Caco-2 (cell line): ENCODE measurements at regions not wholly inside any gene's neighbourhood (a gene's known extent, or its start where the extent isn't known, plus 50 kb on each side); places are given as distances from the start of the nearest gene placed in this dataset.

Experiments used
- BruUV-seq: library from RNA; stranded (reverse); fragments of 400-500 nt; replicated peaks from 2 replicates; lab custom pipeline; 2021; lab: Mats Ljungman, UMichigan
- CTCF ChIA-PET: fragments of 300-600 bp; sonication (Branson Sonifier 250); formaldehyde crosslinking; loops from one replicate; lab custom pipeline; 2022; ENCODE audit warnings: antibody characterized with exemption; lab: Charles Lee
- POLR2A ChIA-PET: fragments of 300-600 bp; sonication (Branson Sonifier 250); formaldehyde crosslinking; loops from one replicate; lab custom pipeline; 2022; ENCODE audit warnings: antibody characterized with exemption; lab: Charles Lee
- DNase-seq, 2 experiments: peaks; one replicate each; pipeline versions ENCODE4 v3.0.0 to v3.0.0-alpha.2; 2020 to 2022
- H3K27me3 ChIP-seq: replicated peaks from 2 replicates; pipeline ENCODE4 v1.6.0; 2011; ENCODE audit warnings: low read length; ENCODE audit not compliant: control insufficient read depth, insufficient read depth
- H3K36me3 ChIP-seq: 2 replicates; pipeline ENCODE4 v1.5.1; 2011; ENCODE audit warnings: low read length; ENCODE audit not compliant: control insufficient read depth, insufficient read depth
- H3K4me1 ChIP-seq: fragments of 250-450 bp; sonication (Bioruptor Pico); 2 replicates; pipeline ENCODE4 v1.5.1; 2020; ENCODE audit warnings: mild to moderate bottlenecking
- H3K4me3 ChIP-seq: 2 replicates; pipeline ENCODE4 v1.5.1; 2011; ENCODE audit warnings: low read depth, mild to moderate bottlenecking, control low read depth, low read length
- H3K9me3 ChIP-seq: fragments of 250-450 bp; sonication (Bioruptor Pico); 2 replicates; pipeline ENCODE4 v1.5.1; 2020; ENCODE audit warnings: mild to moderate bottlenecking, moderate library complexity
- H3K27ac Mint-ChIP-seq: one replicate; pipeline ENCODE4 v1.8.0; 2022; ENCODE audit warnings: mixed read lengths; ENCODE audit not compliant: unreplicated experiment
- H3K27me3 Mint-ChIP-seq: one replicate; pipeline ENCODE4 v1.8.0; 2022; ENCODE audit warnings: mixed read lengths; ENCODE audit not compliant: insufficient read depth, unreplicated experiment
- H3K36me3 Mint-ChIP-seq: one replicate; pipeline ENCODE4 v1.8.0; 2022; ENCODE audit warnings: mild to moderate bottlenecking, mixed read lengths; ENCODE audit not compliant: insufficient read depth, unreplicated experiment
- H3K4me1 Mint-ChIP-seq: one replicate; pipeline ENCODE4 v1.8.0; 2022; ENCODE audit warnings: low read depth, mixed read lengths; ENCODE audit not compliant: unreplicated experiment
- H3K4me3 Mint-ChIP-seq: one replicate; pipeline ENCODE4 v1.8.0; 2022; ENCODE audit warnings: mild to moderate bottlenecking, moderate library complexity, mixed read lengths; ENCODE audit not compliant: unreplicated experiment
- H3K9me3 Mint-ChIP-seq: one replicate; pipeline ENCODE4 v1.8.0; 2022; ENCODE audit warnings: mixed read lengths; ENCODE audit not compliant: unreplicated experiment
- intact Hi-C: fragments of 100-400 bp; cut with micrococcal nuclease; formaldehyde crosslinking; loops from one replicate; pipeline ENCODE4 v1.10.0; 2022; ENCODE audit not compliant: unreplicated experiment
- TF ChIP-seq, protein P1 (sequence below), 2 experiments: fragments of 200-600 bp in 1 of 2; IDR thresholded peaks; 1 replicate in 1 of 2; 2 replicates in 1 of 2; pipeline versions ENCODE4 v1.5.1 to v1.8.0; 2011 to 2022; ENCODE audit warnings: antibody characterized with exemption in 1 of 2, control low read depth in 1 of 2, inconsistent platforms in 1 of 2, low read depth in 1 of 2, low read length in 1 of 2, mild to moderate bottlenecking in 1 of 2, moderate library complexity in 1 of 2; ENCODE audit not compliant: insufficient read depth in 1 of 2, severe bottlenecking in 1 of 2, unreplicated experiment in 1 of 2

GRCh38 chr14:37894463-37894862 lies 299.0 kb downstream of the TTC6 start:
- POLR2A ChIA-PET: no interaction called here
- Mint-ChIP-seq H3K9me3 (peaks cover 12% of the 10 kb centered on the region), H3K4me3 (no peak overlapping the region), H3K27me3 (peaks cover 3% of the 10 kb centered on the region), H3K4me1 (no peaks in the 10 kb centered on the region), H3K36me3 (no peaks in the 10 kb centered on the region), H3K27ac (no peak overlapping the region)
- Histone ChIP-seq H3K4me1 (no peaks in the 10 kb centered on the region), H3K9me3 (0 out of 2 replicates have a peak, but pooled peaks cover 7% of the 10 kb centered on the region), H3K27me3 (no peaks in the 10 kb centered on the region), H3K4me3 (no peak overlapping the region), H3K36me3 (no peaks in the 10 kb centered on the region)
- BruUV-seq: no TSS peak
- CTCF ChIA-PET: no interaction called here
- TF ChIP-seq, protein P1, sequence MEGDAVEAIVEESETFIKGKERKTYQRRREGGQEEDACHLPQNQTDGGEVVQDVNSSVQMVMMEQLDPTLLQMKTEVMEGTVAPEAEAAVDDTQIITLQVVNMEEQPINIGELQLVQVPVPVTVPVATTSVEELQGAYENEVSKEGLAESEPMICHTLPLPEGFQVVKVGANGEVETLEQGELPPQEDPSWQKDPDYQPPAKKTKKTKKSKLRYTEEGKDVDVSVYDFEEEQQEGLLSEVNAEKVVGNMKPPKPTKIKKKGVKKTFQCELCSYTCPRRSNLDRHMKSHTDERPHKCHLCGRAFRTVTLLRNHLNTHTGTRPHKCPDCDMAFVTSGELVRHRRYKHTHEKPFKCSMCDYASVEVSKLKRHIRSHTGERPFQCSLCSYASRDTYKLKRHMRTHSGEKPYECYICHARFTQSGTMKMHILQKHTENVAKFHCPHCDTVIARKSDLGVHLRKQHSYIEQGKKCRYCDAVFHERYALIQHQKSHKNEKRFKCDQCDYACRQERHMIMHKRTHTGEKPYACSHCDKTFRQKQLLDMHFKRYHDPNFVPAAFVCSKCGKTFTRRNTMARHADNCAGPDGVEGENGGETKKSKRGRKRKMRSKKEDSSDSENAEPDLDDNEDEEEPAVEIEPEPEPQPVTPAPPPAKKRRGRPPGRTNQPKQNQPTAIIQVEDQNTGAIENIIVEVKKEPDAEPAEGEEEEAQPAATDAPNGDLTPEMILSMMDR (IDR thresholded peaks at IDR 0.05; ENCODE audit: insufficient read depth in 1 of 2, low read depth in 1 of 2, low read length in 1 of 2, severe bottlenecking in 1 of 2, unreplicated experiment in 1 of 2): no peak
- intact Hi-C loops: no loop called here
- DNase-seq: no peak

DNA sequence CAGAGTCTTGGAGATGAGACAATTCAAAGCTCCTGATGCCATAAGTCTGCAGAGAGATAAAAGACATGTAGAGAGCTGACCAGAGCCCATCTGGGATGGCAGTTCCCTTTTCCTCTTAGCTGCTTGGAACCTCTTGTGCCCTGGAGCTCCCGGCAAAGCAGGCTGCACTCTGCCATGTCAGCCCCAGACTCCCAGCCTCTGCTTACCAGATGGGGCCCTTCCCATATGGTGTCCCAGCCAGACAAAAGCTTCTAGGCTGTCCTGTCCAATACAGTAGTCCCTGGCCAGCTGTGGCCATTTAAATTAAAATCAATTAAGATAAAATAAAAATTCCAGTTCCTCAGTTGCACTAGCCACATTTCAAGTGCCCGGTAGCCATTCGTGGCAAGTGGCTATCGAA lies 303.9 kb downstream of the TTC6 start:
- POLR2A ChIA-PET: no interaction called here
- no peaks in the 10 kb centered on the region for H3K9me3 Mint-ChIP-seq
- H3K27me3 ChIP-seq: no peaks in the 10 kb centered on the region
- H3K36me3 ChIP-seq: no peaks in the 10 kb centered on the region
- TF ChIP-seq, protein P1 (IDR thresholded peaks at IDR 0.05; ENCODE audit: insufficient read depth in 1 of 2, low read depth in 1 of 2, low read length in 1 of 2, severe bottlenecking in 1 of 2, unreplicated experiment in 1 of 2): no peak
- no peak overlapping the region for H3K4me3 ChIP-seq
- H3K4me1 Mint-ChIP-seq: no peaks in the 10 kb centered on the region
- peaks cover 3% of the 10 kb centered on the region for H3K27me3 Mint-ChIP-seq
- H3K4me1 ChIP-seq: no peaks in the 10 kb centered on the region
- DNase-seq: no peak
- no peak overlapping the region for H3K4me3 Mint-ChIP-seq
- CTCF ChIA-PET: no interaction called here
- no peaks in the 10 kb centered on the region for H3K36me3 Mint-ChIP-seq
- BruUV-seq: no TSS peak
- H3K9me3 ChIP-seq: no peaks in the 10 kb centered on the region
- intact Hi-C loops: no loop called here
- no peak overlapping the region for H3K27ac Mint-ChIP-seq

- H3K4me1 Mint-ChIP-seq: no peaks in the 10 kb centered on the region
- H3K27me3 Mint-ChIP-seq: no peaks in the 10 kb centered on the region
- TF ChIP-seq, protein P1 (IDR thresholded peaks at IDR 0.05; ENCODE audit: insufficient read depth in 1 of 2, low read depth in 1 of 2, low read length in 1 of 2, severe bottlenecking in 1 of 2, unreplicated experiment in 1 of 2): no peak
- H3K4me3 Mint-ChIP-seq: no peak overlapping the region
- Histone ChIP-seq H3K4me1 (no peaks in the 10 kb centered on the region), H3K9me3 (no peaks in the 10 kb centered on the region), H3K36me3 (no peaks in the 10 kb centered on the region), H3K4me3 (no peak overlapping the region), H3K27me3 (no peaks in the 10 kb centered on the region)
- no peaks in the 10 kb centered on the region for H3K9me3 Mint-ChIP-seq
- POLR2A ChIA-PET: no interaction called here
- no peak for DNase-seq
- H3K36me3 Mint-ChIP-seq: no peaks in the 10 kb centered on the region
- CTCF ChIA-PET: no interaction called here
- no TSS peak for BruUV-seq
- no peak overlapping the region for H3K27ac Mint-ChIP-seq
- intact Hi-C loops: loop anchor here (5.0 kb wide), 1 partner anchor 707 kb away; no protein-coding TSS in a partner anchor
Observed at GRCh38 chr14:37900561-37900960, 305.1 kb downstream of the TTC6 start.
